HEK293 (cell line): ENCODE measurements at regions not wholly inside any gene's neighbourhood (a gene's known extent, or its start where the extent isn't known, plus 50 kb on each side); places are given as distances from the start of the nearest gene placed in this dataset.

Source experiments
- CTCF ChIA-PET: fragments of 350-600 bp; formaldehyde crosslinking; extraction: SDS; loops from one replicate; lab custom pipeline; 2021; ENCODE audit warnings: antibody characterized with exemption; lab: Yijun Ruan, JAX
- POLR2A ChIA-PET: fragments of 300-600 bp; formaldehyde crosslinking; extraction: SDS; loops from one replicate; lab custom pipeline; 2020; ENCODE audit warnings: antibody characterized with exemption, inconsistent platforms; lab: Yijun Ruan, JAX
- H3K27ac ChIP-seq: fragments of 200-500 bp; sonication (Bioruptor generic); 2 replicates; pipeline ENCODE4 v1.5.1; 2014; ENCODE audit warnings: low read depth, low read length, control low read depth, inconsistent platforms; ENCODE audit errors: extremely low read depth
- H3K36me3 ChIP-seq, 2 experiments: fragments of 200-500 bp in 1 of 2; sonication (Bioruptor generic) in 1 of 2; 1 replicate in 1 of 2; 2 replicates in 1 of 2; pipeline ENCODE4 v1.5.1; 2014 to 2017; ENCODE audit warnings: inconsistent platforms in 2 of 2, low read length in 2 of 2; ENCODE audit not compliant: control insufficient read depth in 2 of 2, insufficient read depth in 1 of 2
- H3K4me1 ChIP-seq: fragments of 200-500 bp; sonication (Bioruptor generic); 2 replicates; pipeline ENCODE4 v1.5.1; 2014; ENCODE audit warnings: mild to moderate bottlenecking, low read length, inconsistent platforms; ENCODE audit not compliant: control insufficient read depth, insufficient read depth
- H3K4me3 ChIP-seq: 2 replicates; pipeline ENCODE4 v1.5.1; 2011; ENCODE audit warnings: low read depth, mild to moderate bottlenecking, control low read depth, low read length, moderate library complexity
- H3K9me3 ChIP-seq: fragments of 200-500 bp; sonication (Bioruptor generic); 2 replicates; pipeline ENCODE4 v1.5.1; 2014; ENCODE audit warnings: low read depth, low read length, inconsistent platforms; ENCODE audit not compliant: control insufficient read depth, insufficient read depth
- AEBP2 ChIP-seq: fragments of 450-650 bp; formaldehyde crosslinking; IDR thresholded peaks from 2 replicates; pipeline ENCODE4 v1.5.1; 2016; ENCODE audit warnings: missing biosample characterization, missing genetic modification characterization, borderline replicate concordance
- EGR2 ChIP-seq: fragments of 450-650 bp; formaldehyde crosslinking; IDR thresholded peaks from 2 replicates; pipeline ENCODE4 v1.5.1; 2016; ENCODE audit warnings: low read depth, missing biosample characterization, missing genetic modification characterization
- INSM2 ChIP-seq: fragments of 450-650 bp; formaldehyde crosslinking; IDR thresholded peaks from 2 replicates; pipeline ENCODE4 v1.5.1; 2016; ENCODE audit warnings: missing biosample characterization, missing genetic modification characterization
- PRDM1 ChIP-seq: fragments of 450-650 bp; formaldehyde crosslinking; IDR thresholded peaks from 2 replicates; pipeline ENCODE4; 2016; ENCODE audit warnings: missing biosample characterization, missing genetic modification characterization
- SALL2 ChIP-seq: fragments of 450-650 bp; formaldehyde crosslinking; IDR thresholded peaks from 2 replicates; pipeline ENCODE4 v1.5.0; 2017; ENCODE audit warnings: missing biosample characterization, mild to moderate bottlenecking, missing genetic modification characterization, borderline replicate concordance
- ZBTB1 ChIP-seq: fragments of 450-650 bp; formaldehyde crosslinking; IDR thresholded peaks from 2 replicates; pipeline ENCODE4 v1.5.1; 2016; ENCODE audit warnings: missing biosample characterization, missing genetic modification characterization
- ZNF138 ChIP-seq: fragments of 450-650 bp; formaldehyde crosslinking; IDR thresholded peaks from 2 replicates; pipeline ENCODE4 v1.5.1; 2016; ENCODE audit warnings: missing biosample characterization, missing genetic modification characterization, borderline replicate concordance
- ZNF157 ChIP-seq: fragments of 450-650 bp; formaldehyde crosslinking; IDR thresholded peaks from 2 replicates; pipeline ENCODE4 v1.5.1; 2016; ENCODE audit warnings: missing biosample characterization, missing genetic modification characterization
- ZNF211 ChIP-seq: fragments of 450-650 bp; formaldehyde crosslinking; IDR thresholded peaks from 2 replicates; pipeline ENCODE4 v1.5.1; 2016; ENCODE audit warnings: low read depth, missing biosample characterization, missing genetic modification characterization
- ZNF23 ChIP-seq: fragments of 450-650 bp; formaldehyde crosslinking; IDR thresholded peaks from 2 replicates; pipeline ENCODE4 v1.5.1; 2016; ENCODE audit warnings: missing biosample characterization, missing genetic modification characterization, borderline replicate concordance
- ZNF266 ChIP-seq: fragments of 450-650 bp; formaldehyde crosslinking; IDR thresholded peaks from 2 replicates; pipeline ENCODE4 v1.5.1; 2016; ENCODE audit warnings: missing biosample characterization, missing genetic modification characterization, low read depth
- ZNF324 ChIP-seq: fragments of 450-650 bp; formaldehyde crosslinking; IDR thresholded peaks from 2 replicates; pipeline ENCODE4 v1.5.1; 2016; ENCODE audit warnings: missing biosample characterization, missing genetic modification characterization
- ZNF391 ChIP-seq: fragments of 450-650 bp; formaldehyde crosslinking; IDR thresholded peaks from 2 replicates; pipeline ENCODE4 v1.5.1; 2016; ENCODE audit warnings: low read depth, missing biosample characterization, missing genetic modification characterization, borderline replicate concordance
- ZNF48 ChIP-seq: fragments of 450-650 bp; formaldehyde crosslinking; IDR thresholded peaks from 2 replicates; pipeline ENCODE4 v1.5.1; 2016; ENCODE audit warnings: missing biosample characterization, missing genetic modification characterization
- ZNF560 ChIP-seq: fragments of 450-650 bp; formaldehyde crosslinking; IDR thresholded peaks from 2 replicates; pipeline ENCODE4 v1.5.1; 2017; ENCODE audit warnings: missing biosample characterization, missing genetic modification characterization, borderline replicate concordance
- ZNF580 ChIP-seq: fragments of 450-650 bp; formaldehyde crosslinking; IDR thresholded peaks from 2 replicates; pipeline ENCODE4 v1.5.1; 2016; ENCODE audit warnings: missing biosample characterization, missing genetic modification characterization
- ZNF704 ChIP-seq: fragments of 450-650 bp; formaldehyde crosslinking; IDR thresholded peaks from 2 replicates; pipeline ENCODE4 v1.5.1; 2016; ENCODE audit warnings: missing biosample characterization, missing genetic modification characterization
- ZSCAN16 ChIP-seq: fragments of 450-650 bp; formaldehyde crosslinking; IDR thresholded peaks from 2 replicates; pipeline ENCODE4 v1.5.1; 2016; ENCODE audit warnings: missing biosample characterization, missing genetic modification characterization
- TF ChIP-seq, protein P1 (sequence below): fragments of 450-650 bp; formaldehyde crosslinking; IDR thresholded peaks from 2 replicates; pipeline ENCODE4 v1.5.1; 2016; ENCODE audit warnings: missing biosample characterization, missing genetic modification characterization
- TF ChIP-seq, protein P2 (sequence below): fragments of 450-650 bp; formaldehyde crosslinking; IDR thresholded peaks from 2 replicates; pipeline ENCODE4 v1.5.1; 2016; ENCODE audit warnings: missing biosample characterization, missing genetic modification characterization
- TF ChIP-seq, protein P3 (sequence below): fragments of 450-650 bp; formaldehyde crosslinking; IDR thresholded peaks from 2 replicates; pipeline ENCODE4 v1.5.1; 2016; ENCODE audit warnings: missing biosample characterization, missing genetic modification characterization
- TF ChIP-seq, protein P4 (sequence below): fragments of 450-650 bp; formaldehyde crosslinking; optimal IDR thresholded peaks from 2 replicates; pipeline ENCODE3; 2016; ENCODE audit warnings: missing biosample characterization, mild to moderate bottlenecking, missing genetic modification characterization

DNA sequence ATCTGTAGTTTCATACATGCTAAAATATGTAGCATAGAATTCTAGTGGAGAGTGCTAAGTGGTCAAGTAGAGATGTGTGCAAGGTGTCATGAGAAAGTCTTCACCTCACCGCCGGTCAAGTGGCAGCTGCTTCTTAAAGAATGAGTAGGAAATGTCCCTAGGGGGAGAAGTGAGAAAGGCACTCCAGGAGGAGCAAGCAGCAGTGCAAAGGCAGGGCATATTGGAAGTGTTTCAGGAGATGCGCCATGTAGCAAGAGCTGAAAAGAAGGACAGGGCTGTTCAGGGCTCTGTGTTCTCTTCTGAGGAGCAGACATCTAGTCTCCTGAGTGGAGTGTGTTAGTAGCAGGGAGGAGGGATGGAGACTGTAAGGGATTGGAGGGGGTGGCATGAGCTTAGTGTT, 312.4 kb upstream of the SEMA6D start (continued):
- TF ChIP-seq ZNF157 (tag by site-specific recombination), result no peak
- TF ChIP-seq INSM2 (tag by site-specific recombination), result no peak
- TF ChIP-seq EGR2 (tag by site-specific recombination), result no peak
- TF ChIP-seq ZNF138 (tag by site-specific recombination), result no peak
- TF ChIP-seq ZNF324 (tag by site-specific recombination), result no peak
- TF ChIP-seq SALL2 (tag by site-specific recombination), result no peak
- TF ChIP-seq PRDM1 (tag by site-specific recombination), result no peak

DNA sequence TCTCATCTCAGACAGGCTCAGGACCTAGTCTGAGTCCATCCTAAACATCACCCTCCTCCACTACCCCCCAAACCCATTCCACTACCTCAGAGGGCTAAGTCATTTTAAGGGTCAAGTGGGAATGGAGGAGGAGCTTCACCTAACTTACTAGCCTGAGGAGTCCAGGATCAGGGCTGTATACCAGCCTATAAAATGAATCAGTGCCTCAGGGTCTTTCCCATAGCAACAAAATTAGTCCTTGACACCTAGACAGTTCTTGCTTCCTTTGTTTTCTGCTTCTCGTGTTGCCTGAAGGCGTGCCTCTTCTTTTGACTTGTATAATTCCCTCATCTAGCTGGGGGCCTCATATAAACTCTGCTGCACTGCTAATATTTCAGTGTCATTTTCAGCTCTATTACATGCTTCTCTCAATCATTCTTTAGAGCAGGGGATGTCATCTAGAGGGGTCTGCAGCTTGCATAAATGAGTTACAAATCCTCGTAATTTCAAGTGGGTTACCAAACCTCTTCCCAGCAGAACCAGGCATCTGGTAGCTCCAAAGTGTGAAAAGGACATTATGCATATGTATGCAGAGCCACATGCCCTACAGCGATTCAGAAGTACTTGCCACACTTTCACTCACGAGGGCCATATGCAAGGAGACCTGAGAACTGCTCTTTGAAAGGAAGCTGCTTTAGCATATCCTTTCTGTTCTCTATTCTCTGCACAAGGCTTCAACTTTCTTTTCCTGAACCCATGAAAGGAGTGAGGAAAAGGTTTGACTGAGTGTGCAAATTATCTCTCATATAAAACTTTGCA, 311.7 kb upstream of the SEMA6D start:
- Histone ChIP-seq H3K27ac (no peak overlapping the region), H3K9me3 (no peaks in the 10 kb centered on the region), H3K36me3 (no peaks in the 10 kb centered on the region), H3K4me3 (no peak overlapping the region), H3K4me1 (no peaks in the 10 kb centered on the region)
- CTCF ChIA-PET, result no interaction called here
- POLR2A ChIA-PET, result no interaction called here
- TF ChIP-seq ZNF560 (tag by site-specific recombination) (no peak), ZNF48 (tag by site-specific recombination) (no peak), ZNF580 (tag by site-specific recombination) (no peak), ZNF23 (no peak), ZNF211 (tag by site-specific recombination) (no peak), ZNF138 (tag by site-specific recombination) (no peak), ZSCAN16 (tag by site-specific recombination) (no peak), AEBP2 (tag by site-specific recombination) (no peak), ZNF704 (no peak), ZBTB1 (tag by site-specific recombination) (no peak), ZNF391 (no peak), ZNF266 (tag by site-specific recombination) (no peak)
- TF ChIP-seq, protein P1, sequence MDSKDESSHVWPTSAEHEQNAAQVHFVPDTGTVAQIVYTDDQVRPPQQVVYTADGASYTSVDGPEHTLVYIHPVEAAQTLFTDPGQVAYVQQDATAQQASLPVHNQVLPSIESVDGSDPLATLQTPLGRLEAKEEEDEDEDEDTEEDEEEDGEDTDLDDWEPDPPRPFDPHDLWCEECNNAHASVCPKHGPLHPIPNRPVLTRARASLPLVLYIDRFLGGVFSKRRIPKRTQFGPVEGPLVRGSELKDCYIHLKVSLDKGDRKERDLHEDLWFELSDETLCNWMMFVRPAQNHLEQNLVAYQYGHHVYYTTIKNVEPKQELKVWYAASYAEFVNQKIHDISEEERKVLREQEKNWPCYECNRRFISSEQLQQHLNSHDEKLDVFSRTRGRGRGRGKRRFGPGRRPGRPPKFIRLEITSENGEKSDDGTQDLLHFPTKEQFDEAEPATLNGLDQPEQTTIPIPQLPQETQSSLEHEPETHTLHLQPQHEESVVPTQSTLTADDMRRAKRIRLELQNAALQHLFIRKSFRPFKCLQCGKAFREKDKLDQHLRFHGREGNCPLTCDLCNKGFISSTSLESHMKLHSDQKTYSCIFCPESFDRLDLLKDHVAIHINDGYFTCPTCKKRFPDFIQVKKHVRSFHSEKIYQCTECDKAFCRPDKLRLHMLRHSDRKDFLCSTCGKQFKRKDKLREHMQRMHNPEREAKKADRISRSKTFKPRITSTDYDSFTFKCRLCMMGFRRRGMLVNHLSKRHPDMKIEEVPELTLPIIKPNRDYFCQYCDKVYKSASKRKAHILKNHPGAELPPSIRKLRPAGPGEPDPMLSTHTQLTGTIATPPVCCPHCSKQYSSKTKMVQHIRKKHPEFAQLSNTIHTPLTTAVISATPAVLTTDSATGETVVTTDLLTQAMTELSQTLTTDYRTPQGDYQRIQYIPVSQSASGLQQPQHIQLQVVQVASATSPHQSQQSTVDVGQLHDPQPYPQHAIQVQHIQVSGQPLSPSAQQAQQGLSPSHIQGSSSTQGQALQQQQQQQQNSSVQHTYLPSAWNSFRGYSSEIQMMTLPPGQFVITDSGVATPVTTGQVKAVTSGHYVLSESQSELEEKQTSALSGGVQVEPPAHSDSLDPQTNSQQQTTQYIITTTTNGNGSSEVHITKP (tag by site-specific recombination), result no peak
- TF ChIP-seq, protein P2, sequence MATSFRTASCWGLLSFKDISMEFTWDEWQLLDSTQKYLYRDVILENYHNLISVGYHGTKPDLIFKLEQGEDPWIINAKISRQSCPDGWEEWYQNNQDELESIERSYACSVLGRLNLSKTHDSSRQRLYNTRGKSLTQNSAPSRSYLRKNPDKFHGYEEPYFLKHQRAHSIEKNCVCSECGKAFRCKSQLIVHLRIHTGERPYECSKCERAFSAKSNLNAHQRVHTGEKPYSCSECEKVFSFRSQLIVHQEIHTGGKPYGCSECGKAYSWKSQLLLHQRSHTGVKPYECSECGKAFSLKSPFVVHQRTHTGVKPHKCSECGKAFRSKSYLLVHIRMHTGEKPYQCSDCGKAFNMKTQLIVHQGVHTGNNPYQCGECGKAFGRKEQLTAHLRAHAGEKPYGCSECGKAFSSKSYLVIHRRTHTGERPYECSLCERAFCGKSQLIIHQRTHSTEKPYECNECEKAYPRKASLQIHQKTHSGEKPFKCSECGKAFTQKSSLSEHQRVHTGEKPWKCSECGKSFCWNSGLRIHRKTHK, result no peak
- TF ChIP-seq, protein P3, sequence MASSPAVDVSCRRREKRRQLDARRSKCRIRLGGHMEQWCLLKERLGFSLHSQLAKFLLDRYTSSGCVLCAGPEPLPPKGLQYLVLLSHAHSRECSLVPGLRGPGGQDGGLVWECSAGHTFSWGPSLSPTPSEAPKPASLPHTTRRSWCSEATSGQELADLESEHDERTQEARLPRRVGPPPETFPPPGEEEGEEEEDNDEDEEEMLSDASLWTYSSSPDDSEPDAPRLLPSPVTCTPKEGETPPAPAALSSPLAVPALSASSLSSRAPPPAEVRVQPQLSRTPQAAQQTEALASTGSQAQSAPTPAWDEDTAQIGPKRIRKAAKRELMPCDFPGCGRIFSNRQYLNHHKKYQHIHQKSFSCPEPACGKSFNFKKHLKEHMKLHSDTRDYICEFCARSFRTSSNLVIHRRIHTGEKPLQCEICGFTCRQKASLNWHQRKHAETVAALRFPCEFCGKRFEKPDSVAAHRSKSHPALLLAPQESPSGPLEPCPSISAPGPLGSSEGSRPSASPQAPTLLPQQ, result no peak
- TF ChIP-seq, protein P4, sequence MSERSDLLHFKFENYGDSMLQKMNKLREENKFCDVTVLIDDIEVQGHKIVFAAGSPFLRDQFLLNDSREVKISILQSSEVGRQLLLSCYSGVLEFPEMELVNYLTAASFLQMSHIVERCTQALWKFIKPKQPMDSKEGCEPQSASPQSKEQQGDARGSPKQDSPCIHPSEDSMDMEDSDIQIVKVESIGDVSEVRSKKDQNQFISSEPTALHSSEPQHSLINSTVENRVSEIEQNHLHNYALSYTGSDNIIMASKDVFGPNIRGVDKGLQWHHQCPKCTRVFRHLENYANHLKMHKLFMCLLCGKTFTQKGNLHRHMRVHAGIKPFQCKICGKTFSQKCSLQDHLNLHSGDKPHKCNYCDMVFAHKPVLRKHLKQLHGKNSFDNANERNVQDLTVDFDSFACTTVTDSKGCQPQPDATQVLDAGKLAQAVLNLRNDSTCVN (tag by site-specific recombination), result no peak
